NCI-H226 (cell line): ENCODE measurements at regions not wholly inside any gene's neighbourhood (a gene's known extent, or its start where the extent isn't known, plus 50 kb on each side); places are given as distances from the start of the nearest gene placed in this dataset.

Experiments
- DNase-seq: peaks from one replicate; pipeline ENCODE4 v3.0.0-alpha.2; 2015

- DNase-seq: no peak
Measured at GRCh38 chr6:21824431-21825177, 231.1 kb downstream of the SOX4 start.

GRCh38 chr6:21826023-21826422 is 232.5 kb downstream of the SOX4 start:
- DNase-seq: peak; percentile 23

- no peak for DNase-seq
Measured at GRCh38 chr6:21826904-21827303, 233.4 kb downstream of the SOX4 start.

- no peak for DNase-seq
Measured at GRCh38 chr6:21827425-21828202, 234.1 kb downstream of the SOX4 start.

- DNase-seq: no peak
Measured at GRCh38 chr6:21828704-21829103, 235.2 kb downstream of the SOX4 start.

- no peak for DNase-seq
Measured at GRCh38 chr6:21829126-21829525, 235.6 kb downstream of the SOX4 start.

- DNase-seq: no peak
Measured at GRCh38 chr6:21831521-21832291, 238.2 kb downstream of the SOX4 start.

GRCh38 chr6:21836277-21836676 is 242.7 kb downstream of the SOX4 start:
- DNase-seq: no peak

GRCh38 chr6:21836772-21837425 is 243.3 kb downstream of the SOX4 start:
- no peak for DNase-seq

- peak; percentile 5 for DNase-seq
Measured at GRCh38 chr6:21840428-21840827, 246.9 kb downstream of the SOX4 start.

- no peak for DNase-seq
Measured at GRCh38 chr6:21842875-21843645, 249.5 kb downstream of the SOX4 start.

GRCh38 chr6:21844120-21844917 is 250.8 kb downstream of the SOX4 start:
- no peak for DNase-seq

GRCh38 chr6:21845018-21845417 is 251.5 kb downstream of the SOX4 start:
- DNase-seq: no peak

- DNase-seq: no peak
Measured at GRCh38 chr6:21845439-21846140, 252.0 kb downstream of the SOX4 start.

- no peak for DNase-seq
Measured at GRCh38 chr6:21846541-21847451, 253.2 kb downstream of the SOX4 start.

- DNase-seq: no peak
Measured at GRCh38 chr6:21847711-21848480, 254.3 kb downstream of the SOX4 start.

- DNase-seq: no peak
Measured at GRCh38 chr6:21850691-21851090, 257.1 kb downstream of the SOX4 start.

GRCh38 chr6:21855811-21856455 is 262.4 kb downstream of the SOX4 start:
- DNase-seq: no peak
